DMS153 treated with DMSO at 0.1 percent for 48 hours (cell line): ENCODE measurements at regions not wholly inside any gene's neighbourhood (a gene's known extent, or its start where the extent isn't known, plus 50 kb on each side); places are given as distances from the start of the nearest gene placed in this dataset.

Experiments
- DNase-seq: peaks from one replicate; lab custom pipeline; 2025; ENCODE audit not compliant: unreplicated experiment; lab: John Stamatoyannopoulos, UW

- DNase-seq, result no peak
Measured at GRCh38 chr5:159531554-159532105, 201.3 kb upstream of the IL12B start.

- DNase-seq, result no peak
Measured at GRCh38 chr5:159533197-159533596, 202.9 kb upstream of the IL12B start.

GRCh38 chr5:159536166-159536565 is 205.9 kb upstream of the IL12B start:
- DNase-seq, result no peak

GRCh38 chr5:159536646-159537045 is 206.4 kb upstream of the IL12B start:
- no peak for DNase-seq

- DNase-seq, result no peak
Measured at GRCh38 chr5:159539678-159540077, 209.4 kb upstream of the IL12B start.

- no peak for DNase-seq
Measured at GRCh38 chr5:159543326-159543725, 213.0 kb upstream of the IL12B start.

GRCh38 chr5:159545156-159545555 is 214.9 kb upstream of the IL12B start:
- DNase-seq, result no peak

GRCh38 chr5:159547466-159548195 is 217.3 kb upstream of the IL12B start:
- DNase-seq, result no peak

- DNase-seq, result no peak
Measured at GRCh38 chr5:159548517-159548916, 218.2 kb upstream of the IL12B start.

- no peak for DNase-seq
Measured at GRCh38 chr5:159549046-159549445, 218.8 kb upstream of the IL12B start.

- DNase-seq, result no peak
Measured at GRCh38 chr5:159550951-159551350, 220.7 kb upstream of the IL12B start.

- DNase-seq, result no peak
Measured at GRCh38 chr5:159552751-159553150, 222.5 kb upstream of the IL12B start.

- DNase-seq, result no peak
Measured at GRCh38 chr5:159553792-159554191, 223.5 kb upstream of the IL12B start.

GRCh38 chr5:159555084-159555483 is 224.8 kb upstream of the IL12B start:
- no peak for DNase-seq

- DNase-seq, result no peak
Measured at GRCh38 chr5:159559337-159559736, 229.1 kb upstream of the IL12B start.

GRCh38 chr5:159560088-159560487 is 229.8 kb upstream of the IL12B start:
- no peak for DNase-seq

- no peak for DNase-seq
Measured at GRCh38 chr5:159564031-159564430, 233.7 kb upstream of the IL12B start.

GRCh38 chr5:159566832-159567231 is 236.5 kb upstream of the IL12B start:
- DNase-seq, result no peak

- DNase-seq, result no peak
Measured at GRCh38 chr5:159567461-159567860, 237.2 kb upstream of the IL12B start.

- no peak for DNase-seq
Measured at GRCh38 chr5:159571501-159572244, 241.4 kb upstream of the IL12B start.

GRCh38 chr5:159576902-159577301 is 246.6 kb upstream of the IL12B start:
- no peak for DNase-seq

GRCh38 chr5:159581502-159582249 is 251.4 kb upstream of the IL12B start:
- DNase-seq, result no peak
